CD4-positive, alpha-beta T cell treated with Interleukin-17A for 1 hour (primary cell): ENCODE measurements at regions not wholly inside any gene's neighbourhood (a gene's known extent, or its start where the extent isn't known, plus 50 kb on each side); places are given as distances from the start of the nearest gene placed in this dataset.
"Not testable (repeated sequence)": the region's sequence is repeated elsewhere in the genome, so short reads cannot be mapped to it uniquely, and the experiment has no call there.

Experiments used
- DNase-seq: peaks from one replicate; pipeline ENCODE4 v3.0.0-alpha.2; 2020

- no peak for DNase-seq
These were observed 74.6 kb downstream of the TRIM42 start for GRCh38 chr3:140752499-140752898.

GRCh38 chr3:140753865-140754754 is 76.2 kb downstream of the TRIM42 start:
- DNase-seq: no peak

DNA sequence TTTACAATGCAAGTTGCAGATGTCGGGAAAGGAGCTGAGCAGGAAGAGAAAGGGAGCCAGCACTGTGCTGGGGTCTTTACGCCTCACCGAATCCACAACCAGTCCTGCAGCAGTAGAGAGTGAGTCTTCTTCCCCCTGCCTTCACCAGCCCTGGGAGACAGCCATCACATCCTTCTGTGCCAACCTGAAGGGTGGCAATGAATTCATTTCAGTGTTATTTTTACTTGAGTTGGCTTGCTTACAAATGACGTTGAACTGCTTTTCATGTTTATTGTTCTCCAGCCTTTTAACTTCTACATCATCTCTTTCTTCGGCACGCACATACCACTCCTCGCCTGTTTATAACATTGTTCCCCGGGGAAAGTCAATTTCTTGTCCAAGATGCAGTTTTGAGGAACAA is 77.1 kb downstream of the TRIM42 start:
- DNase-seq: no peak

- no peak for DNase-seq
These were observed 78.6 kb downstream of the TRIM42 start for GRCh38 chr3:140756240-140757016.

DNA sequence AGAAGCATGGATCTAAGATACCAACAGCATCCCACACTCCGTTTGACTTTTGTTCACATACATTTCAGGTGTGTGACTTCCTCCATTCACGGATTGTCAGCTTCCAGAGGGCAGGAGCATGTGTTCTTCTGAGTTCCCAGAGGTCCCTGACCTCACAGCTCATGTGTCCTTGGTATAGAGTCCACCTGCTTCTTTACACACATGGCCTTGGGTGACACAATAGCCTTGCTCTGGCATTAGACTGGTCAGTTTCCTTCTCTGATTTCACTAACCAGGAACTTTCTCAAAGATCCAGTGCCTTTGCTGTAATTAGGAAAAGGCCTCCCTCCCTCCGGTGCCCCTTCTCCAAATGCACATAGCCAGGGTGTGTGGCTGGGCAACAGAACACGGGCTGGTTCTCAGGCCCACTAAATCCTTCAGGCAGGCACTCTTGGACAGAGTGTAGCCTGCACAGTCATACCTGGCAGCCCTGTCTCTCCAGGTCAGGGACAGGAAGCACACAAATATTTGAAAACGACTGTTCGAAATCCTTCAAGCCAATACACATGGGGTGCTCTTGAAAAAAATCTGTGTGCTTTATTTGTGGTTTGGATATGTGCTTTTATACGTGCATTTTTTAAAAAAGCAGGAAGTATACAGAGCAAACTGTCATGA is 81.1 kb downstream of the TRIM42 start:
- no peak for DNase-seq

GRCh38 chr3:140760324-140761075 is 82.6 kb downstream of the TRIM42 start:
- DNase-seq: no peak

- DNase-seq: no peak
These were observed 83.3 kb downstream of the TRIM42 start for GRCh38 chr3:140761076-140761639.

GRCh38 chr3:140762746-140763145 is 84.9 kb downstream of the TRIM42 start:
- no peak for DNase-seq

DNA sequence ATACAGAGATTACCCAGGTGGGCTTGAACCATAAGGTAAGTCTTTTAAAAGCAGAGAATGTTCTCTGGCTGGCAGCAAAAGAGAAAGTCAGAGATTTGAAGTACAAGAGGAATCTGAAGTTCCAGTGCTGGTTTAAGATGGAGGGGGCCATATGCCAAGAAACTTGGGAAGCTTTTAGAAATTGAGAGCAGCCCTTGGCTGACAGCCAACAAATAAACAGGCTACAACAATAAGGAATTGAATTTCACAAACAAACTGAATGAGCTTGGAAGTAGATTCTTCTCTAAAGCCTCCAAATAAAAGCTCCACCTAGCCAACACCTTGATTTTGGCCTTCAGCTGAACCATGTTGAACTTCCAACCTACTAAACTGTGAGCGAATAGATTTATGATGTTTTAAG is 85.7 kb downstream of the TRIM42 start:
- no peak for DNase-seq

DNA sequence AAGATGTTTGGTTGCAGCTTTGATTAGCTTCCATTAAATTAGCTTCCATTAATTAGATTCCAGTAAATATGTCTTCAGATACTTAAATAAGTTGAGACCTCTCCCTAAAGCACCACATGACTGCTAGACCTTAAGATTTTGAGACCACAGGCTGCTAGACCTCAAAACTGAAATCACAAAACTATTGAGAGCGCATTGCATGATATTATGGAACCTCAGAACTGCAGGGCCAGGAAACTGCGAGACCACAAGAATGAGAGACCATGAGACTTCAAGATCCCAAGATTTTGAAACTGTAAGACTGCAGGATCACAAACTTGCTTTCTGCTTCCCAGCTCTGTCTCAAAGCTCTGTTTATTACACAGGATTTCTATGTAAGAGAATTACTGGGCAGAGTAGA is 87.4 kb downstream of the TRIM42 start:
- DNase-seq: no peak

DNA sequence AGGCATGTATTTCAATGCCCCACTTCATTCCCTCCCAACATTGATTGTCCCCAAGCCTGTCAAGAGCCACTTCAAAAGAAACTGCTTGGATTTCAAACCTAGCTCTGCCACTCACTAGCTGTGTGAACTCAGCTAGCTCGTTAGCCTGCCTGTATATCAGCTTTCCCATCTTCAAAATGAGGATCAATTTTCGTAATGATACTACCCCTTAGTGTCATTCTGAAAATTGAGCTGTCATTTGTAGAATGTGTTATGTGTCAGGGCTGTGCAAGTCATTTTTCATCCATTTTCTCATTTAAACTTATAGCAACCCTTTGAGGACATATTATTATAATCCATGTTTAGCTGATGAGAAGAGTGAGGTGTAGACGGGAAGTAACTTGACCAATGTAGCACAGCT is 88.6 kb downstream of the TRIM42 start:
- DNase-seq: no peak

GRCh38 chr3:140767566-140767965 is 89.7 kb downstream of the TRIM42 start:
- DNase-seq: no peak

- DNase-seq: no peak
These were observed 91.1 kb downstream of the TRIM42 start for GRCh38 chr3:140768941-140769340.

DNA sequence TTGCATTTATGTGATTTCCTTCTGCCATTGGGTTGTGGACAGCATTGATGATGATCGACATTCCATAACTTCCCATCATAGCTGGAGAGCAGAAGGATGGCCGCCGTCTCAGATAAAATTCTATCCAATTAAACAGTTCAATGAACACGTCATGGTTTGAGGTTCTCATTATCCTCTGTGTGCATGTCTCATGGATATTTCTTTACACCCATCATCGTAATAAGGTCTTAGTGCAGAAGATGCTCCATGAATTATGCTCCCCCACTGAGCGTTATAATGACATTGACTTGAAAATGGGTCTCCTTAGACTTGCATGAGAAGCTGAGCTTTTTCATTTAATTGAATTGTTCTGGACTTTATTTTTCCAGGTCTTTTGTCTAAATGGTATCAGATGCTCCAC is 92.1 kb downstream of the TRIM42 start:
- no peak for DNase-seq

DNA sequence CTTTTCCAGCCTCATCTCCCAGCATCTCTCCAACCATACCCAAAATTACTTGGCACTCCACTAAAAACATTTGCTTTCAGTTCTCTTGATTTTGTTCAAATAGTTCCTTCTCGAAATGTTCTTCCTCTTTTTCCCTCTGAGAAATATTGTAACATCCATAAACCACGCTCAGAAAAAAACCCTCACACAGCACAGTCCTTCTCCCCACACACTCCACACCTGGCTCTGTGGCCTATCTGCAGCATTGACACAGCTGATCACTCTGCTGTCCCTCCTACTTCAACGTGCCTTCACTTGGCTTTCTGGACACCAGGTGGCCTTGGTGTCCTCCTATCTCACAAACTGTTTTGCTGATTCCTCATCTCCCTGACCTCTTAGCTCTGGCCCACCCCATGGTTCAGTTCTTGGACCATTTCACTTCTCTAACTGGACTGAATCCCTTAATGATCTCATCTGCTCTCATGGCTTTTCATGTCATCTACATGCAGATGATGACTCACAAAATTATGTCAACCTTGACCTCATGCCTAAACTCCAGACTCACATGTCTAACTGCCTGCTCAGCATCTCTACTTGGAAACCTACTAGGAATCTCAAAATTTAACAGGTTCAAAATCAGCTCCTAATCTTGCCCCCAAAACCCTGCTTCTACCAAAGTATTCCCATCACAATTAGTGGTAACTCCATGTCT is 93.3 kb downstream of the TRIM42 start:
- no peak for DNase-seq

DNA sequence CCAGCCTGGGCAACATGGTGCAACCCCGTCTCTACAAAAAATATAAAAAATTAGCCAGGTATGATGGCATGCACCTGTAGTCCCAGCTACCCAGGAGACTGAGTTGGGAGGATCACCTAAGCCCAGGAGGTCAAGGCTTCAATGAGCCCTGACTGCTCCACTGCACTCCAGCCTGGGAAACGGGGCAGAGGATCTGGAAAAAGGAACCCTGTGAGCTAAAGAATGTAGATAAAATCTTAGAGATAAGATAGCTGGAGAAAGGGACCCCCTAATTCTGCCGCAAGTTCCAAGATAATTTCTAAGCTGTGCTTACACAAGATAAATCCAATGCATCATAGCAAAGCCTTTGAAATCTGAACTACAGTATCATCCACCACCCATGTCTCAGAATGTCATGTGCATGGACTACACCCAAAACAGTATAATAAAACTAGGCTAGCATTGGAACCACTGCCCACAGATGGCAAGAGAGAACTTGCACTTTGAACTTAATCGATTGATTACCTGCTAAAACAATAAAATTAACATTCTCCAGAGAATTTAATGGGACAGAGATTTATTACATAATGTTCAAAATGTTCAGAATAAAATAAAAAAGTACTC is 99.9 kb downstream of the TRIM42 start:
- no peak for DNase-seq

DNA sequence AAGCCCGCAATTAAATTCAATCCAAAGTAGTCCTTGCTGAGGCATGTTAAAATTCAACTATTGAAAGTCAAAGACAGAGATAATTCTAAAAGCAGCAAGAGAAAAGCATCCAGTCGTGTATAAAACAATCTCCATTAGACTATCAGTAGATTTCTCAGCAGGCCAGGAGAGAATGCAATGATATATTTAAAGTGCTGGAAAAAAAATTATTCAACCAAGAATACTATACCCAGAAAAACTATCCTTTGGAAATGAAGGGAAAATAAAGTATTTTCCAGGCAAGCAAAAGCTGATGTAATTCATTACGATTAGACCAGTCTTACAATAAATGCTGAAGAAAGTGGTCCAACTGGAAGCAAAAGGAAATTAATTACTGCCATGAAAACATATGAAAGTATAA is 113.5 kb downstream of the TRIM42 start:
- no peak for DNase-seq

GRCh38 chr3:140794507-140794906 is 116.6 kb downstream of the TRIM42 start:
- DNase-seq: no peak

DNA sequence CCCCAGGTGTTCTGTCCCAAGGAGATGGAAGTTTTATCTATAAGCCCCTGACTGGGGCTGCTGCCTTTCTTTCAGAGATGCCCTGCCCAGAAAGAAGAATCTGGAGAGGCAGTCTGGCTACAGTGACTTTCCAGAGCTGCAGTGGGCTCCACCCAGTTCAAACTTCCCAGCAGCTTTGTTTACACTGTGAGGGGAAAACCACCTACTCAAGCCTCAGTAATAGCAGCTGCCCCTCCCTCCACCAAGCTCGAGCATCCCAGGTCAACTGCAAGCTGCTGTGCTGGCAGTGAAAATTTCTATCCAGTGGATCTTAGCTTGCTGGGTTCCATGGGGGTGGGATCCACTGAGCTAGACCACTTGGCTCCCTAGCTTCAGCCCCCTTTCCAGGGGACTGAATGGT is 125.0 kb downstream of the TRIM42 start:
- not testable (repeated sequence) for DNase-seq

DNA sequence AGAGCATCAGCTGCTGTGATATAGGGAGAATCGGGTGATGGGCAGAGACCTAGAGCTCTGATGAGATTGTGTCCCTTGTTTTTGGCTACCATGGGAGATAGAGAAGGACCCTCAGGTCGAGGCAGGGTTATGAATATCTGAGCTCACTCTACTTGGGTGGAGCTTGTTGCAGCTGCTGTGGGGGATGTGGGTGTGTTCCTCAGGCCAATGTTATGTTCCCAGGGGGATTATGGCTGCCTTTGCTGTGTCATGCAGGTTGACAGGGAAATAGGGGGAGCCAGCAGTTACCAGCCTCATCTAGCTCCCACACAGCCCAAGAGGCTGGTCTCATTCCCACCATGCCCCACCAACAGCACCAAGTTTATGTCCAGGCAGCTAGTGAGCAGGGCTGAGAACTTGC is 131.5 kb downstream of the TRIM42 start:
- no peak for DNase-seq

DNA sequence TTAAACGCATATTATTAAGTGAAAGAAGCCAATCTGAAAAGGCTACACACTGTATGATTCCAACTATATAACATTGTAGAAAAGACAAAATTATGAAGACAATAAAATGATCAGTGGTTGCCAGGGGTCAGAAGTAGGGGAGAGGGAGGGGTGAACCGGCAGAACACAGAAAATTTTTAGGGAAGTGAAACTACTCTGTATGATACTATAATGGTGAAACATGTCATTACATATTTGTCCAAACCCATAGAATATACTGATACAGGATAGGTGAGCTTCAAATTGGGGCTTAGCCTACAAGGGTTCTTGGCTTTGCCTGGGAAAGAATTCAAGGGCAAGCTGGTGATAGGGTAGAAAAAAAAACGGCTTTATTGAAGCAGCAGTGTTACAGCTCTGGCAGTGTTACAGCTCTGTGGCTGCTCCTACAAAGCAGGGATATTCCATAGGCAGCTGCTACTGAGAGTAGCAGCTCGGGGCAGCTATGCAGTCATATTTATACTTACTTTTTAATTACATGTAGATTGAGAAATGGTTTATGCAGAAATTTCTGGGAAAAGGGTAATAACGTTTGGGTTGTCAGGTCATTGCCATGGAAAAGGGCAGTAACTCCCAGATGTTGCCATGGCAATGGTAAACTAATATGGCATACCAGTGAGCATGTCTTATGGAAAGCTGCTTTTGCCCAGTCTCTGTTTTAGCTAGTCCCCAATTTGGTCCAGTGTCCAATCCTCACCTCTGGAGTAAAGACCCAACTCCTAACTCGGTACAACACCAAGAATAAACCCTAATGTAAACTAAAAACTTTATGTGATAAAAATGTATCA is 125.1 kb upstream of the SLC25A36 start:
- DNase-seq: no peak
